ENCODE measurements at regions not wholly inside any gene's neighbourhood (a gene's known extent, or its start where the extent isn't known, plus 50 kb on each side); places are given as distances from the start of the nearest gene placed in this dataset.
"Not testable (repeated sequence)": the region's sequence is repeated elsewhere in the genome, so short reads cannot be mapped to it uniquely, and the experiment has no call there.

GRCh38 chr15:68482246-68482645, 50.3 kb upstream of the ITGA11 start:
- DNase-seq: no peak

DNA sequence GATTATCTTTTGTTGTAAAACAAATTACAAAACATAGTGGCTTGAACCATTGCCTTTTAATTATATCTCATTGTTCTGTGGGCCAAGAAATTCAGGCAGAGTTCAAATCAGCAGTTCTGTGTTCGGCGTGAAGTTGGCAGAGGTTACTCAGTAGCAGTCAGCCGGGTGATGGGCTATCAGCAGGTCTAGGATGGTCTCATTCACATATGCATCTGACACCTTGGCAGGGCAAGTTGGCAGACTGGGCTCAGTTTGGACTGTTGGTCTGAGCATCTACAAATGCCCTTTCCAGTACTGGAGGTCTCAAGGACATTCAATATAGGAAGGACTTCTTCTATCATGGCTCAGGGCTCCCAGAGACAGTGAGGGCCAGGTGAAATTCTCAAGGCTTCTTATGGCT, 51.2 kb upstream of the ITGA11 start:
- no peak for DNase-seq

DNA sequence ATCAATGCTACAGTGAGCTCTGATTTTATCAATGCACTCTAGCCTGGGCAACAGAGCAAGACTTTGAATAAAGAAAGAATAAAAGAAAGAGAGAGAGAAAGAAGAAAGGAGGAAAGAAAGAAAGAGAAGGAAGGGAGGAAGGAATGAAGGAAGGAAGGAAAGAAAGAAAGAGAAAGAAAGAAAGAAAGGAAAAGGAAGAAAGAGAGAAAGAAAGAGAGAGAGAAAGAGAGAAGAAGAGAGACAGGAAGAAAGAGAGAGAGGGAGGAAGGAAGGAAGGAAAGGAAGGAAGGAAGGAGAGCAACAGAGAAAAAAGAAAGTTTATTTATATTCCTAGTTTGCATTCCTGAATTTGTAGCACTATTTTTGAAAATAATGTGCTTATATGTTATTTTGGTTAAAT, 52.3 kb upstream of the ITGA11 start:
- DNase-seq: no peak

DNA sequence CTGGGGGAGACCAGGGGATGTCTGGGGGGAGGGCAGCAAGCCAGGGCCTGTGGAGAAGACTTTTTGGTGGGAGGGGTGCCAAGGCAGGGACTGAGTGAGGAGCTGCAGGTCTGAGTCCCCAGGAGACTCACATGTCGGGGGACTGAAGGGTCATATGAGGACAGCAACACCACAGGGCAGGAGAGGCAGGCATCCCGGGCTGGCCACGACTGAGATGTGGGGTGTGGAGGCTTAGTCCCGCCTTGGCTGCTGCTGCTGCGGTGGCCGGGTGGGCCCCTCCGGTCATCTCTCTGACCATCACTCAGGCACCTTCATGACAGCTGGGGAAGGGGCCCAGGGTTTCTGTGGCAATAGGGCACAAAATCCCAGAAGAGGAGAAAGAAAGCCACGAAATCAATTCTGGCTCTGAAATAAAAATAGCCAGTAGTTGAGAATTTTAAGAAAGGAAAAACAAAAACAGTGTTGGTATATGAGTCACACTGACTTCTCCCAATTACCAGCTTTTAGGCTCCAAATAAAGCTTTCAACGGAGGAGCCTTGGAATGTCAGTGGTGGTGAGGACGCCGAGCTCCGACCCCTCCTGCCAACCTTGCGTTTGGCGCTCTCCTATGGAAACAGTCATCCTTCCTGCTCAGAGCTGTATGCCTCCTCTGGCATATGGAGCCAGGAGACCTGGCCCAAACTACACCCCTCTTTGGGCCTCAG, 52.9 kb upstream of the ITGA11 start:
- DNase-seq: peak; percentile 97

DNA sequence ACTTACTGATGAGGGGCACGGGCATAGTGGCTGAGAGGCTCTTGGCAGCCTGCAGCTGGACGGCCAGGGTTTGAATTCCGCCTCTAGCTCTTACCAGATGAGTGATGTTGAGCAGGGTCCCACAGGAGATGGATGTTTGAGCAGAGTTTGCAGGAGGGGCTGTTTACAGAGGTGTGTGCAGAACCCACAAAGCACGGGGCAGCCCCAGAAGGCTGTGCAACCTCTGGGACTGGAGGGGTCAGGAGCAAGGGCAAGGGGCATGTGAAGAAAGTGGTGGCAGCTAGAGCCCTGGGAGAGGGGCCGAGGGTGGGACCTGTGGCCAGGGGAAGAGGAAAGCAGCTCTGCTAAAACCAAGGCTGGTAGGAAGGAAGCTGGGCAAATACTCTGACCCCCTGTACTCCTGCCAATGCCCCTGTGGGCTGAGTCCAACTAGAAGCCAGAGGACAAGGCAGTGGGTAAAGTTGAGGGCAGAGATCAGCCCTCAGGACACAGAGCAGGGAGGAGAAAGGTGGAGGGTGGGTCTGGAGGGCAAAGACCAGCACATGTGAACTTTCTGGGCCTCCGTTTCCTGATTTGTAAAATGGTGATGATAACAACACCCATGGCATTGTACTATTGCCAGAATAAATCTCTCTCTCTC, 53.9 kb upstream of the ITGA11 start:
- no peak for DNase-seq

DNA sequence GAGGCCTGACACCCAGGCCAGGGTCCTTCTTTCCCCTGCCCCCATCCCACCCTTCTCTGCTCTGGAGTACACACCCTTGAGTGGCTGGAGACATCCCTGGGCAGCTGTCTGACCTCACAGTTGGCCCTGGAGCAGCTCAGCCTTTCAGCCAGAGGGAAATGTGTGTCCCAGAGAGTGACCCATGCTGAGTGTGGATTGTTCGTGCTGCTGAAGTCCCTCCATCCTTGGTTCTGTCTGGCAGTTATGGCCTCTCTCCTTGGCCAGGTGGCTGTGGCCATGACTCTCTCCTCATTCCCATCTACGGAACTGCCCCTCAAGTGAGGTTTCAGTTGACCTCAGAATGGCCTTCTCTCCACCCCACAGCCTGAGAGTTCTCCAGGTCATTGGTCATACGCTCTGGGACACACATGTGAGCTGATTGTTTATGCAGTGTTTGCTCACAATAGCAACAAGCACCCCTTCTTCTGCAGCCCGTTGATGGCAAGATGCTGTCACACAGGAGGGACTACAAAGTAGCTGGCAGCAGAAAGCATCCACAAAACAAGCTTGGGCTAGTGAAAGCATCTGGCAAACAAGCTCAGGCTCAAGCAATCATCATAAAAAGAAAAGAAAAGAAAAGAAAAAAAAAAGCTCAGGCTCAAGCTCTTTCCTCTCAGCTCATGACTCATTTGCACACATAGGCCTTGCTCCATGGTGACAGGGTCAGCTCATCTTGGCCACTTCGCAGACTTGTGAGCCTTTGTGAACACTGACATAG, 55.3 kb upstream of the ITGA11 start:
- DNase-seq: peak; percentile 69

DNA sequence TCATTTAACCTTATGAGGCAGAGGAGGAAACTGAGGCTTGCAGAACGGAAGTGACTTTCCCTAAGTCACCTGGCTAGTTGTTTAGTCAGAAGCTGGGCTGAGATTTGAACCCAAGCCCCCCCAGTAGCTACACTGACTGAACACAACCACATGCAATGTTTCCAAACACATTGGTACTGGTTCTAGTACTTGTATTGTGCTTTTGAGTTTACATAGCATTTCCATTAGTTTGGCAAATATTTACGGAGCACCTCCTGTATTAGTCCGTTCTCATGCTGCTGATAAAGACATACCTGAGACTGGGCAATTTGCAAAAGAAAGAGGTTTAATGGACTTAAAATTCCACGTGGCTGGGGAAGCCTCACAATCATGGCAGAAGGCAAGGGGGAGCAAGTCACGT, 56.3 kb upstream of the ITGA11 start:
- no peak for DNase-seq

- peak; percentile 61 for DNase-seq
Measured at GRCh38 chr15:68488966-68489365, 57.0 kb upstream of the ITGA11 start.

DNA sequence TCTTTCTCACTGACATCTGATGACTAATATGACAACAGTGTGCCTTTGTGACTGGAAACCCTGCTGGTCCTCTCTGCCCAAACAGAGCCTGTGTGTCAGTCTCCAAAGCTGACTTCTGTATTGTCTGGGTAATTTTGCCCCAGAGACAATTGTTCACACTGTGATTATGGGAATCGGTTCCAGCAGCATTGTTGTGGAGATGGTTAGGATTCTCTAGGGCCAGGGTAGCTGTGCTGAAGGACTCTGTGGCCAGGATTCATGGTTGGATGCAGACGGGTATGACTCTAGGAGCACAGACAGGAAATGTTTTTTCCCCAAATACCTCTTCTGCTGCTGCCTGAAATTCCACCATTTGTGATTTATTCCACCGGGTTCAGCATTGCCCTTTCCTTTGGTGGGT, 57.5 kb upstream of the ITGA11 start:
- peak; percentile 79 for DNase-seq

DNA sequence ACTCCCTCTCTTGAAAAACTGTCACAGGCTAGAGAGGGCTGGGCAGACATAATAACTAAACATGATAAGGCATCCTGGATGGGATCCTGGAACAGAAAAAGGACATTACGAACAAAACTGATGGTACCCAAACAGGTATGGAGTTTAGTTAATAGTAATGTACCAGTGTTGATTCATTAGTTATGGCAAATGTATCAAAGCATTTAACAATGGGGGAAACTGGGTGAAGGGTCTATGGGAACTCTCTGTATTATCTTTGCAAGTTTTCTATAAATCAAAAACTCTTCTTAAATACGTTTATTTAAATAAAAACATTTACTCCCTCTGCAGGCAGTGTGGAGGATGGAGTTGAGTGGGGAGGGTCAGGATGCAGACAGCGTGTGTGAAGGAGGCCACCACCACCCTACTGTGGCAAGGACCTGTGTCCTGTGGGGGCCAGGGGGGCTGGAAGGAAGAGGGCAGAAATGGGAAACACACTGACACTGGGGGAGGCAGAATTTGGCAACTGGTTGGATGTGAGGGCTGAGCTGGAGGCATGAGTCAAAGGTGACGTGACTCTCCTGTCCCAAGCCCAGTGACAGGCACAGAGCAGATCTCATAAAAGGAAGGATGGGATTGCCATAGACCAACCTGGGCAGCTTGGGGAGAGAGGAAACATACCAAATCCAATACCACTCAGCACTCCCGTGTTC, 59.6 kb upstream of the ITGA11 start:
- no peak for DNase-seq

- DNase-seq: peak; percentile 71
Measured at GRCh38 chr15:68492855-68493254, 60.9 kb upstream of the ITGA11 start.

- DNase-seq: no peak
Measured at GRCh38 chr15:68493629-68494028, 61.7 kb upstream of the ITGA11 start.

DNA sequence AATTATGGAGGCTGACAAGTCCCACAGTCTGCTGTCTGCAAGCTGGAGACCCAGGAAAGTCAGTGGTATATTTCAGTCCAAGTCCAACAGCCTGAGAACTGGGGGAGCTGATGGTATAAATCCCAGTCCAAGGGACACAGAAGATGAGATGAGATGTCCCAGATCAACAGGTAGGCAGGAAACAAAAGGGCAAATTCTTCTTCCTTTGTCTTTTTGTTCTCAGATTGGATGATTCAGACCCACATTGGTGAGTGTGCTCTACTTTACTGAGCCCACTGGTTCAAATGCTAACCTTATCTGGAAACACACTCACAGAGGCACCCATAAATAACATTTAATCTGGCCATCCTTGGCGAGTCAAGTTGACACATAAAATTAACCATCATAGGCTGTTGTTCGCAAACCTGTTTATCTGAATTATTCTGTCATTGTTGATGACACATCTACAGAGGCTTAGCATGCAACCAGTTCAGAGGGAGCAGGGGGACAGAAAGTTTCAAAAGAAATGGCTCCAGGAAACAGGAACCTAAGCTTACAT, 62.7 kb upstream of the ITGA11 start:
- DNase-seq: no peak

- DNase-seq: no peak
Measured at GRCh38 chr15:68495221-68495950, 63.4 kb upstream of the ITGA11 start.

DNA sequence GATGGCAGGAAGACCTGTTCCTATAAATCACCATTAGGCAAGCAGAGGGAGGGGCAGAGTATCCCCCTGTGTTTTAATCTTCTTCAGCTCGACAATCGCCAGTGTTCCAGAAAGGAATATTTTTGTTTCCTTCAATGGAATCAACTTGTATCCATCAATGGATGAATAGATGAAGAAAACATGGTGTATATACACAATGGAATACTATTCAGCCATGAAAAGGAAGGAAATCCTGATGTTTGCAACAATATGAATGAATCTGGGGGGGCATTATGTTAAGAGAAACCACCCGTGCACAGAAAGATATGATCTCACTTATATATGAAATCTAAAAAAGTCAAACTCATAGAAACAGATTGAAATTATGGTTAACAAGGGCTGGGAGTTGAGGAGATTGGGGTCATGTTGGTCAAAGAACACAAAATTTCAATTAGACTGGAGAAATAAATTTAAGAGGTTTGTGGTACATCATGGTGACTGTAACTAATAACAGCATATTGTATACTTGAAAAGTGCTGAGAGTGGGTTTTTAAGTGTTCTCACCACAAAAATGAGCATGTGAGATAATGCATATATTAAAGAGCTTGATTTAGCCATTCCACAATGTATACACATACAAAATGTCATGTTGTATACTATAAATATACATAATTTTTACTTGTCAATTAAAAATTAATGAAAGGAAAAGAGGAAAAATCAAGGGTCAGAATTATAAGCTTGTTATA, 64.2 kb upstream of the ITGA11 start:
- DNase-seq: no peak

GRCh38 chr15:68496751-68497150, 64.8 kb upstream of the ITGA11 start:
- DNase-seq: not testable (repeated sequence)

DNA sequence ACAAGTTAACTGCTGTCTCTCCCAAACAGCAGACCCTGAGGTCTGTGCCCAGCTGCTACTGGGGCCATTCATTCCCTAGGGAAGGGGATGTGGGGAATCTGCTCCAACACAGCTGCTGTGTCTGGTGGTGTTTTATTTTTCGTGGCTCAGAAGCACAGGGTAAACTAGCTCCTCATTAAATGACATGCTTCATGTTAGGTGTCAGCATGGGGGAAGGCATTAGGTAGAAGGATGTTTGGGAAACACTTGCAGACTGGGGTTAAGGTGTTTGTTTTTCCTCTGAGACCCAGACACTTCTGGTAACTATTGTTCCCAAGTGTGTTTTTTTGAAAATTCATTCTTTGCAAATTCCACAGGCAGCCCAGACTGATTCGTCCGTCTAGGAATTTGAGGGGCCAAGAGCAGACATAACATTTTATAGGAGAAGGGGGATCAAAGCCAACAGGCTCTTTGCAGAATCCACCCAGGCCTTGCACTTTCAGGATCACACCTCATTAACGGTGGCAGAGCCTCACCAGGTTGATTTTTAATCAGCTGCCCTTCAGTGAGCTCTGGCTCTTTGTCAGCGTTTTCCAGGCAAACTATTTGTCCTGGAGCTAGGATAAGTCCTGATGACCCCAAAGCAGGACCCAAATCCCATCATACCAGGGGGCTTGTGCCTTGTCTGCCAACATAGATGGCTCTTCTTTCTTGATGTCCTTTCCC, 65.4 kb upstream of the ITGA11 start:
- DNase-seq: peak; percentile 86

DNA sequence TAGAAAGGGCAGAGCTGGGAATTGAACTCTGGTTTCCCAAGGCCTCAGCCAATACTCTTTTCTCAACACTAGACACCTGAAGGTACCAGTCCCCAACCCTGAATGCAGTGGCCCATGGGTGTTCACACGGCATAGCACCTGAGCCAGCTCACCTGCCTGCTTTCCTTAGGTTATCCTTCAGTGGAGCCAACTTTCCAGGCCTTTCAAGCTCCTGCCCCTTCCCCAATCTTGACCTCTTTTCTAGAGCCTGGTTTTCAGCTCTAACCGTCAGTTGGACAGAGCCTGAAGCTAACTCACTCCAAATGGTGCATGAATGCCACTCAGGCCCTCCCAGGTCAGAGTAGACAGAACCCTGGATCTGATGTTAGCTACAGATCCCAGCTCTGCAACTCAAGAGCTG, 66.1 kb upstream of the ITGA11 start:
- DNase-seq: no peak

DNA sequence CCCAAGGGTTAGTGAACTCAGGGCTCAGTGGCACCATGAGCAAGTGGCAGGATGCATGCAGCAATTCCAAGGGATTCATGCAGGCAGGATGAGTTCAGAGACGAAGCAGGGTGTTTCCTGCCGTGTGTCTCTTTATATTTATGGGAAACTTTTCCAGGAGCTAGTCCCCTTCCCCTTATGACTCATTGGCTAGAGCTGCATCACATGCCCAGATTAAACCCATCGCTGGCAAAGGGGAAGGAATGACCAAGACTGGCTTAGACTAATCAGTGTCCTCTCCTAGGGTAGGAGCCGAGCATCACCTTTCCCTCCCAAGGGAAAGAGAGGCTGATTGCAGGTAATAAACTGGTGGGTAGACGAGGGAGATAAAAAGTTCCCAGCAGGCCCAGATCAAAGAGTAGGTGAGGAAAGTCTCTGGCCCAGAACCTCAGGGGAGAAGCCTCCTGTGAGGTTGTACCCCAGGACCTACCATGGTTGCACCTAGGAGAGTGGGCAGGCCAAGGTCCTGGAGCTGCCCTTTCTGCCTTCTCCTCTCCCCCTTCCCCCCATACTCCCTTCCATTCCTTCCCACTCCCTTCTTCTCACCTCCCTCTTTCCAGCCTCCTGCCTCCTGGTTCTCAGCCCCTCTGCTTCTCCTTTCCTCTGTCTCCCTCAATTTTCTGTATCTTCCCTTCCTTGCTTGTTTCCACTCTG, 67.8 kb upstream of the ITGA11 start:
- peak; percentile 78 for DNase-seq
